ENCODE measurements at regions not wholly inside any gene's neighbourhood (a gene's known extent, or its start where the extent isn't known, plus 50 kb on each side); places are given as distances from the start of the nearest gene placed in this dataset.
"Not testable (repeated sequence)": the region's sequence is repeated elsewhere in the genome, so short reads cannot be mapped to it uniquely, and the experiment has no call there.

GRCh38 chr18:70423988-70424387 lies 135.1 kb downstream of the SOCS6 start:
- DNase-seq (ENCODE audit: low read depth in 2 of 2), result no peak

- no peak for DNase-seq (ENCODE audit: low read depth in 2 of 2)
Observed at GRCh38 chr18:70423120-70423519, 134.3 kb downstream of the SOCS6 start.

GRCh38 chr18:70422391-70422965 lies 133.6 kb downstream of the SOCS6 start:
- no peak for DNase-seq (ENCODE audit: low read depth in 2 of 2)

- DNase-seq (ENCODE audit: low read depth in 2 of 2), result no peak
Observed at GRCh38 chr18:70421471-70422390, 132.9 kb downstream of the SOCS6 start.

GRCh38 chr18:70420146-70420898 lies 131.5 kb downstream of the SOCS6 start:
- DNase-seq (ENCODE audit: low read depth in 2 of 2), result no peak

GRCh38 chr18:70419526-70419925 lies 130.7 kb downstream of the SOCS6 start:
- no peak for DNase-seq (ENCODE audit: low read depth in 2 of 2)

GRCh38 chr18:70418546-70419311 lies 129.9 kb downstream of the SOCS6 start:
- DNase-seq (ENCODE audit: low read depth in 2 of 2), result no peak

- no peak for DNase-seq (ENCODE audit: low read depth in 2 of 2)
Observed at GRCh38 chr18:70417847-70418246, 129.0 kb downstream of the SOCS6 start.

GRCh38 chr18:70416496-70416895 lies 127.7 kb downstream of the SOCS6 start:
- DNase-seq (ENCODE audit: low read depth in 2 of 2), result no peak

- no peak for DNase-seq (ENCODE audit: low read depth in 2 of 2)
Observed at GRCh38 chr18:70415823-70416488, 127.1 kb downstream of the SOCS6 start.

- DNase-seq (ENCODE audit: low read depth in 2 of 2), result no peak
Observed at GRCh38 chr18:70414315-70414900, 125.6 kb downstream of the SOCS6 start.

- DNase-seq (ENCODE audit: low read depth in 2 of 2), result no peak
Observed at GRCh38 chr18:70413455-70413854, 124.6 kb downstream of the SOCS6 start.

GRCh38 chr18:70411876-70412435 lies 123.1 kb downstream of the SOCS6 start:
- no peak for DNase-seq (ENCODE audit: low read depth in 2 of 2)

- DNase-seq (ENCODE audit: low read depth in 2 of 2), result no peak
Observed at GRCh38 chr18:70411307-70411706, 122.5 kb downstream of the SOCS6 start.

- no peak for DNase-seq (ENCODE audit: low read depth in 2 of 2)
Observed at GRCh38 chr18:70405052-70405451, 116.2 kb downstream of the SOCS6 start.

- no peak for DNase-seq (ENCODE audit: low read depth in 2 of 2)
Observed at GRCh38 chr18:70400476-70400875, 111.6 kb downstream of the SOCS6 start.

GRCh38 chr18:70398076-70398475 lies 109.2 kb downstream of the SOCS6 start:
- no peak for DNase-seq (ENCODE audit: low read depth in 2 of 2)

- no peak for DNase-seq (ENCODE audit: low read depth in 2 of 2)
Observed at GRCh38 chr18:70397259-70397925, 108.5 kb downstream of the SOCS6 start.

- not testable (repeated sequence) for DNase-seq (ENCODE audit: low read depth in 2 of 2)
Observed at GRCh38 chr18:70395771-70396170, 106.9 kb downstream of the SOCS6 start.

GRCh38 chr18:70394672-70395071 lies 105.8 kb downstream of the SOCS6 start:
- no peak for DNase-seq (ENCODE audit: low read depth in 2 of 2)

Measured in activated CD8-positive, alpha-beta memory T cell treated with anti-CD3 and anti-CD28 coated beads for 4 hours (primary cell).